H9 (cell line): ENCODE measurements at regions not wholly inside any gene's neighbourhood (a gene's known extent, or its start where the extent isn't known, plus 50 kb on each side); places are given as distances from the start of the nearest gene placed in this dataset.

Source experiments
- DNase-seq: peaks from one replicate; pipeline ENCODE4 v3.0.0-alpha.2; 2017
- H2AFZ ChIP-seq: one replicate; pipeline ENCODE4 v1.6.1; 2013; ENCODE audit warnings: mild to moderate bottlenecking, low read length, control low read depth, moderate library complexity
- H2AK5ac ChIP-seq: 2 replicates; pipeline ENCODE4 v1.6.1; 2013; ENCODE audit warnings: low read length, control low read depth, mixed read lengths; ENCODE audit not compliant: insufficient read length
- H2BK120ac ChIP-seq: one replicate; pipeline ENCODE4 v1.6.1; 2013; ENCODE audit warnings: low read depth, mild to moderate bottlenecking, low read length, control low read depth, inconsistent platforms; ENCODE audit not compliant: poor library complexity, severe bottlenecking
- H2BK12ac ChIP-seq: 2 replicates; pipeline ENCODE4 v1.6.1; 2013; ENCODE audit warnings: low read length, control low read depth, mixed read lengths, low read depth; ENCODE audit not compliant: insufficient read length
- H2BK15ac ChIP-seq: 2 replicates; pipeline ENCODE4 v1.6.1; 2013; ENCODE audit warnings: low read depth, low read length, control low read depth
- H2BK20ac ChIP-seq: one replicate; pipeline ENCODE4 v1.6.1; 2013; ENCODE audit warnings: low read depth, mild to moderate bottlenecking, low read length, control low read depth, inconsistent platforms; ENCODE audit not compliant: poor library complexity, severe bottlenecking
- H2BK5ac ChIP-seq: 2 replicates; pipeline ENCODE4 v1.6.1; 2013; ENCODE audit warnings: low read length, control low read depth, mixed read lengths; ENCODE audit not compliant: insufficient read length
- H3K14ac ChIP-seq: 2 replicates; pipeline ENCODE4 v1.6.1; 2013; ENCODE audit warnings: low read length, control low read depth; ENCODE audit not compliant: insufficient read depth
- H3K18ac ChIP-seq: 2 replicates; pipeline ENCODE4 v1.6.1; 2013; ENCODE audit warnings: low read depth, mild to moderate bottlenecking, mixed read lengths, low read length, control low read depth; ENCODE audit not compliant: insufficient read length
- H3K23ac ChIP-seq: 2 replicates; pipeline ENCODE4 v1.6.1; 2013; ENCODE audit warnings: low read length, control low read depth, mixed read lengths, low read depth; ENCODE audit not compliant: insufficient read length
- H3K23me2 ChIP-seq: 2 replicates; pipeline ENCODE4 v1.6.1; 2013; ENCODE audit warnings: low read depth, mild to moderate bottlenecking, mixed read lengths, low read length, control low read depth; ENCODE audit not compliant: insufficient read length, poor library complexity, severe bottlenecking
- H3K27ac ChIP-seq: 2 replicates; pipeline ENCODE4 v1.5.1; 2013; ENCODE audit warnings: low read length, control low read depth, mixed read lengths, low read depth; ENCODE audit not compliant: insufficient read length
- H3K27me3 ChIP-seq: 2 replicates; pipeline ENCODE4 v1.6.1; 2013; ENCODE audit warnings: low read length, control low read depth, inconsistent platforms; ENCODE audit not compliant: insufficient read depth
- H3K4ac ChIP-seq: 2 replicates; pipeline ENCODE4 v1.6.1; 2013; ENCODE audit warnings: low read depth, mild to moderate bottlenecking, control low read depth, inconsistent platforms, low read length, moderate library complexity
- H3K4me1 ChIP-seq: 2 replicates; pipeline ENCODE4 v1.6.1; 2013; ENCODE audit warnings: low read length, control low read depth, inconsistent platforms; ENCODE audit not compliant: insufficient read depth
- H3K4me2 ChIP-seq: 2 replicates; pipeline ENCODE4 v1.6.1; 2013; ENCODE audit warnings: low read length, control low read depth, mixed read lengths; ENCODE audit not compliant: insufficient read length, insufficient read depth
- H3K56ac ChIP-seq: 2 replicates; pipeline ENCODE4 v1.6.1; 2013; ENCODE audit warnings: low read depth, mild to moderate bottlenecking, mixed read lengths, low read length, control low read depth; ENCODE audit not compliant: insufficient read length
- H3K79me1 ChIP-seq: 2 replicates; pipeline ENCODE4 v1.6.1; 2013; ENCODE audit warnings: low read depth, mild to moderate bottlenecking, moderate library complexity, low read length, control low read depth, inconsistent platforms; ENCODE audit not compliant: insufficient read depth, poor library complexity, severe bottlenecking
- H3K79me2 ChIP-seq: 2 replicates; pipeline ENCODE4 v1.6.1; 2013; ENCODE audit warnings: low read length, control low read depth, inconsistent platforms; ENCODE audit not compliant: insufficient read depth
- H3K9ac ChIP-seq: 2 replicates; pipeline ENCODE4 v1.6.1; 2013; ENCODE audit warnings: low read length, control low read depth, mixed read lengths; ENCODE audit not compliant: insufficient read length; ENCODE audit errors: extremely low read depth
- H3K9me3 ChIP-seq: one replicate; pipeline ENCODE4 v1.6.1; 2013; ENCODE audit warnings: low read depth, low read length, inconsistent platforms; ENCODE audit not compliant: control insufficient read depth
- H3T11ph ChIP-seq: one replicate; pipeline ENCODE4 v1.6.1; 2013; ENCODE audit warnings: mild to moderate bottlenecking, low read length, control low read depth, inconsistent platforms
- H4K20me1 ChIP-seq: one replicate; pipeline ENCODE4 v1.6.1; 2013; ENCODE audit not compliant: control insufficient read depth, insufficient read length, insufficient read depth
- H4K5ac ChIP-seq: 2 replicates; pipeline ENCODE4 v1.6.1; 2013; ENCODE audit warnings: low read depth, mild to moderate bottlenecking, mixed read lengths, low read length, control low read depth; ENCODE audit not compliant: insufficient read length
- H4K8ac ChIP-seq: replicated peaks from 2 replicates; pipeline ENCODE4 v1.6.1; 2013; ENCODE audit warnings: low read length, control low read depth, mixed read lengths, low read depth; ENCODE audit not compliant: insufficient read length
- H4K91ac ChIP-seq: 2 replicates; pipeline ENCODE4 v1.6.1; 2013; ENCODE audit warnings: low read depth, mild to moderate bottlenecking, moderate library complexity, mixed read lengths, low read length, control low read depth; ENCODE audit not compliant: insufficient read length
- H3K27ac Mint-ChIP-seq, 3 experiments: 2 replicates in 2 of 3; 3 replicates in 1 of 3; pipeline ENCODE4 v1.8.0; 2020 to 2021; ENCODE audit warnings: mixed read lengths in 3 of 3, mild to moderate bottlenecking in 1 of 3, moderate library complexity in 1 of 3
- H3K27me3 Mint-ChIP-seq: 2 replicates; pipeline ENCODE4 v1.8.0; 2021; ENCODE audit warnings: low read depth, mild to moderate bottlenecking, moderate library complexity, mixed read lengths
- H3K36me3 Mint-ChIP-seq, 3 experiments: 2 replicates in 2 of 3; 3 replicates in 1 of 3; pipeline ENCODE4 v1.8.0; 2020 to 2021; ENCODE audit warnings: low read depth in 3 of 3, mixed read lengths in 3 of 3; ENCODE audit not compliant: insufficient read depth in 1 of 3
- H3K4me1 Mint-ChIP-seq, 2 experiments: 2 replicates each; pipeline ENCODE4 v1.8.0; 2020; ENCODE audit warnings: mixed read lengths in 2 of 2
- H3K4me3 Mint-ChIP-seq, 2 experiments: 2 replicates in 1 of 2; 3 replicates in 1 of 2; pipeline ENCODE4 v1.8.0; 2020 to 2021; ENCODE audit warnings: mild to moderate bottlenecking in 2 of 2, mixed read lengths in 2 of 2, moderate library complexity in 1 of 2
- H3K9me3 Mint-ChIP-seq, 2 experiments: 2 replicates in 1 of 2; 3 replicates in 1 of 2; pipeline ENCODE4 v1.8.0; 2020; ENCODE audit warnings: mild to moderate bottlenecking in 2 of 2, mixed read lengths in 2 of 2, moderate library complexity in 1 of 2
- WGBS: extraction: QIAGEN DNeasy Blood & Tissue Kit; methylation state at CpG from one replicate; pipeline ENCODE4 v1.1.7; 2013; ENCODE audit warnings: missing lambda C conversion rate, low lambda C conversion rate, mixed read lengths; ENCODE audit not compliant: insufficient read length; ENCODE audit errors: extremely low coverage; 5-methylcytosine and 5-hydroxymethylcytosine counted together
- TF ChIP-seq, protein P1 (sequence below): fragments of 200-600 bp; sonication (generic); conservative IDR thresholded peaks from 3 replicates; pipeline ENCODE4 v1.8.0; 2021; ENCODE audit warnings: antibody characterized with exemption, mild to moderate bottlenecking

DNA sequence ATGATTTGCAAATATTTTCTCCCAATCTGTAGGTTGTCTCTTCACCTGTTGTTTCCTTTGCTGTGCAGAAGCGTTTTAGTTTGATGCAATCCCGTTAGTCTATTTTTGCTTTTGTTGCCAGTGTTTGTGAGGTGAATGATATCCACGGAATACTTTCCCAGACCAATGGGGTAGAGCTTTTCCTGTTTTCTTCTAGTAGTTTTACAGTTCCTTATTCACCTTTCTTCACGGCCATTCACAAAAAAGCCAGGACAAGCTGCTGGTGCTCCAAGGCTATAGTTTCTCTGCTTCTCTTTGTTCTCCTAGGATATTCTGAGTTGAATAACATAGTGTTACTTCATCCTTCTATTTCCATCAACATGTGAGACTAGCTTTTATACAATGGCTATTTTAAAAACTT is 98.7 kb downstream of the UTP18 start:
- no peak overlapping the region for H2BK12ac ChIP-seq
- H2BK120ac ChIP-seq = no peak overlapping the region
- no peaks in the 10 kb centered on the region for H3K27me3 ChIP-seq
- H3K4me2 ChIP-seq = no peak overlapping the region
- no peaks in the 10 kb centered on the region for H3K79me1 ChIP-seq
- H2BK15ac ChIP-seq = no peak overlapping the region
- no peak overlapping the region for H4K8ac ChIP-seq
- DNase-seq = no peak
- Mint-ChIP-seq H3K27ac (no peak overlapping the region), H3K4me1 (peaks cover 20% of the 10 kb centered on the region in 2 experiments), H3K36me3 (no peaks in the 10 kb centered on the region; a peak in 1 of 7 replicates), H3K4me3 (no peak overlapping the region), H3K27me3 (no peaks in the 10 kb centered on the region; the same call in none of the 2 replicates), H3K9me3 (peaks cover 0 to 3% of the 10 kb centered on the region in 2 experiments; a peak in 2 of 5 replicates)
- H4K91ac ChIP-seq = no peak overlapping the region
- no peak overlapping the region for H2AFZ ChIP-seq
- no peak overlapping the region for H3K4ac ChIP-seq
- H3K56ac ChIP-seq = no peak overlapping the region
- H3K9me3 ChIP-seq = no peaks in the 10 kb centered on the region
- H3K27ac ChIP-seq = no peak overlapping the region
- no CpG with 5 or more reads among the region's 4 CpGs for WGBS
- no peak overlapping the region for H2BK20ac ChIP-seq
- no peak overlapping the region for H2AK5ac ChIP-seq
- H3T11ph ChIP-seq = no peak overlapping the region
- no peaks in the 10 kb centered on the region for H4K20me1 ChIP-seq
- no peak overlapping the region for H3K9ac ChIP-seq
- H3K18ac ChIP-seq = no peak overlapping the region
- H3K79me2 ChIP-seq = no peaks in the 10 kb centered on the region
- no peak overlapping the region for H2BK5ac ChIP-seq
- no peak overlapping the region for H3K23ac ChIP-seq
- no peak overlapping the region for H4K5ac ChIP-seq
- no peak overlapping the region for H3K14ac ChIP-seq
- TF ChIP-seq, protein P1, sequence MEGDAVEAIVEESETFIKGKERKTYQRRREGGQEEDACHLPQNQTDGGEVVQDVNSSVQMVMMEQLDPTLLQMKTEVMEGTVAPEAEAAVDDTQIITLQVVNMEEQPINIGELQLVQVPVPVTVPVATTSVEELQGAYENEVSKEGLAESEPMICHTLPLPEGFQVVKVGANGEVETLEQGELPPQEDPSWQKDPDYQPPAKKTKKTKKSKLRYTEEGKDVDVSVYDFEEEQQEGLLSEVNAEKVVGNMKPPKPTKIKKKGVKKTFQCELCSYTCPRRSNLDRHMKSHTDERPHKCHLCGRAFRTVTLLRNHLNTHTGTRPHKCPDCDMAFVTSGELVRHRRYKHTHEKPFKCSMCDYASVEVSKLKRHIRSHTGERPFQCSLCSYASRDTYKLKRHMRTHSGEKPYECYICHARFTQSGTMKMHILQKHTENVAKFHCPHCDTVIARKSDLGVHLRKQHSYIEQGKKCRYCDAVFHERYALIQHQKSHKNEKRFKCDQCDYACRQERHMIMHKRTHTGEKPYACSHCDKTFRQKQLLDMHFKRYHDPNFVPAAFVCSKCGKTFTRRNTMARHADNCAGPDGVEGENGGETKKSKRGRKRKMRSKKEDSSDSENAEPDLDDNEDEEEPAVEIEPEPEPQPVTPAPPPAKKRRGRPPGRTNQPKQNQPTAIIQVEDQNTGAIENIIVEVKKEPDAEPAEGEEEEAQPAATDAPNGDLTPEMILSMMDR = no peak
- no peaks in the 10 kb centered on the region for H3K23me2 ChIP-seq
- H3K4me1 ChIP-seq = peaks cover 6% of the 10 kb centered on the region; the same call in 1 of the 2 replicates
